GM18951 (cell line): ENCODE measurements at regions not wholly inside any gene's neighbourhood (a gene's known extent, or its start where the extent isn't known, plus 50 kb on each side); places are given as distances from the start of the nearest gene placed in this dataset.

Source experiments
- POLR2A ChIP-seq: IDR thresholded peaks from 4 replicates; pipeline ENCODE4 v1.6.1; 2011; ENCODE audit warnings: mild to moderate bottlenecking; ENCODE audit not compliant: insufficient read length, insufficient read depth; ENCODE audit errors: extremely low read depth
- in situ Hi-C: fragments of 300-500 bp; cut with MboI; formaldehyde crosslinking; loops from one replicate; pipeline ENCODE4 v1.12.0; 2022; ENCODE audit warnings: low sequenced_read_pairs, mixed read lengths, inconsistent platforms; ENCODE audit not compliant: unreplicated experiment

DNA sequence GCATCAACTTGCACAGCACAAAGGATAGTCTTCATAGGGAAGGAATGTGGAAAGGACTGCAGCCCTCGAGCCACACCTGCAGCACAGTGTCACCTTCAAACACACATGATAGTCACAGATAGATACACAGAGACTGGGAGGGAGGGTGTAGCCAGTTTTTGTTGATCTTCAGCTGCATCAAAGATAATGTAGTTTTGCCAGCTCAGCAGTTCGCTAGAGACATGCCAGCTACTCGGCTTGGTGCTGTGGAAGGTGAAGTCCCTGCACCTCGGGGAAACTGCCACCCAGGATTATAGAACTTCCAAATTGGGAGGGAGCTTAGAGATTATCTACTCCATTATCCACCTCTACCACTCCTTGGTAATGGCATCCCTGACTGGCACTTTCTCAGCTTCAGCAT is 92.9 kb upstream of the PAK3 start:
- no peak for TF ChIP-seq POLR2A
- in situ Hi-C loops, result no loop called here

DNA sequence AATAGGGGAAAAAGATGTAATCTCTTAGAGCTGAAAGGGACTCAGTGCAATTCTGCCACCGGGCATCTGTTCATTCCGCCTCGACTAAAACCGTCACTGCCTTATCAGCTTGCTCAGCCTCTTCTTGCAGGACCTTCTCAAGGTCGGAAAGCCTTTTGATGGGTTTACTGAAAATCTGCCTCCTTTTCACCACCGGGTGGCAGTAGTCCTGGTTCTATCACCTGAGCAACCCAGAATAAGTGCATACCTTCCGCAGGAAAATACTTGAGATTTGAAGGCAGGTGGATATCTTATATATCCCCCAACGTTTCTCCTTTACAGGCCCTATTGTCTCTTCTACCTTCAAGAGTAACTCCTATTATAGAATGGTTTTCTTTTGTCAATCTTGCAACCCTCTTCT is 103.4 kb upstream of the PAK3 start:
- TF ChIP-seq POLR2A, result no peak
- in situ Hi-C loops, result no loop called here

DNA sequence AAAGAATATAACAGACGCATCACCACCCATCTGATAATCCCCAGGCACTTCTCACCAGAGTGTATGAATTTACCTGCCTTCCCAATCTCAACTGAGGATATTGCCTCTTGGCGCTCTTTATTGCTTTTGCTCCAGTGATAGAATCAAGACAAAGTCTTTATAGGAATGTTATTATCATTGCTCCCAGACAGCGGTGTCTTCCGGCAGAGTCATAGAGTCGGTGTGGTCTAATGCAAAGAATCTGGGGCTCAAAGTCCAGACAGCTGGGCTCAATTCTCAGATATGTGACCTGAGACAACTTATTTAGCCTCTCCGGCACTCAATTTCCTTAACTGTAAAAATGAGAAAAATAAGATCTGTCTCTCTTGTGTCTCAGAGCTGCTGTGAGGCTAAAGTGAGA is 106.1 kb upstream of the PAK3 start:
- TF ChIP-seq POLR2A, result no peak
- in situ Hi-C loops, result no loop called here

DNA sequence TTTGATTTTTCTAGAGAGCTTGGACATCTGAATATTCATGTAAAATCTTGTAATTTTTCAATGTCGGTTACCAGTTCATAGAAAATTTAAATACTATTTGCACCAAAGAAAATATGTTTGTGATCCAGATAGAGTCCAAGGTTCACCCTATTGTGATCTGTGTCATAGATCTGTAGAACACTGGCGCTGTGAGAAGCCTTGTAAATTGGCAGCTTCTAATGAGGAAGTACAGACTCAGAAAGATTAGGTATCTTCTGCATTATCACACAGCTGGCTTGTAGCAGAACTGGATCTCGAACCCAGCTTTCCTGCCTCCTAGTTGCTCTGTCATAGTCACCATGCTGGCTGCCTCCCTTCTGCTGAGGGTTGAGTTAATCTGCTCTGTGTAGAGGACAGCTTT is 106.5 kb upstream of the PAK3 start:
- no peak for TF ChIP-seq POLR2A
- in situ Hi-C loops, result no loop called here

DNA sequence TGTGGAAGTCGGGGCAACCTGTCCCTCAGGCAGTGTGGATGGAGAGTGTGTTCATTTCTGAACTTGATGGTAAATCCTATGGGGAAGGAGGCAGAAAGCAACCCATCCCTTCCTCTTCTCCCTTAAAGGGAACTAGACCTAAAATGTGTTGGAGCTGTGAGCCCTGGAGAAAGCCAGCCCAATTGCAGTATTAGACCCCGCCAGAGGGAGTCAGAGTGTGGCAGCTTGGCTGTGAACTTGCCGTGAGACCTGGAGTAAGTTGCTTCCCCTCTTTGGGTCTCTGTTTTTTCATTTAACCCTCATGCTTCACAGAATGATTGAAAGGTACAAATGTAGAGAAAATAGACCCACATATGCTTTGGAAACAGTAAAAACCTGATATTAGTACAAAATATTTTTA is 108.7 kb upstream of the PAK3 start:
- in situ Hi-C loops, result no loop called here

DNA sequence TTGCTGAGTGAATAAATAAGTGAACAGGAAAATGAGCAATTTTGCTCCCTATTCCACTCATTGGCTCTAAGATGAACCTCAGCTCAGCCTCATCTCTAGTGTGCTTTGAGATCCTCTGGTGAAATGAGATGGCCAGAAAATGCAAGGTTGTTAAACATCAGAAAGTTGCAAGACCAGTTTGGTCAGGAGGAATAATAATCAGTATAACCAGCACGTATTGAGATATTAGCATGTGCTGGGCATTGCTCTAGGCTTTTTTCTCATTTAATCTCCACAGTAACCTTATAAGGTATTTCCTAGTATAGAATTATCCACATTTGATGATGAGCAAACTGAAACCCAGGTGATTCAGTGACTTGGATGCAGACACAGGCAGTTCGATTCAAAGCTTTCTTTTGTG is 110.5 kb upstream of the PAK3 start:
- in situ Hi-C loops, result no loop called here
- no peak for TF ChIP-seq POLR2A

More for the DNA sequence above, 108.7 kb upstream of the PAK3 start:
- no peak for TF ChIP-seq POLR2A

DNA sequence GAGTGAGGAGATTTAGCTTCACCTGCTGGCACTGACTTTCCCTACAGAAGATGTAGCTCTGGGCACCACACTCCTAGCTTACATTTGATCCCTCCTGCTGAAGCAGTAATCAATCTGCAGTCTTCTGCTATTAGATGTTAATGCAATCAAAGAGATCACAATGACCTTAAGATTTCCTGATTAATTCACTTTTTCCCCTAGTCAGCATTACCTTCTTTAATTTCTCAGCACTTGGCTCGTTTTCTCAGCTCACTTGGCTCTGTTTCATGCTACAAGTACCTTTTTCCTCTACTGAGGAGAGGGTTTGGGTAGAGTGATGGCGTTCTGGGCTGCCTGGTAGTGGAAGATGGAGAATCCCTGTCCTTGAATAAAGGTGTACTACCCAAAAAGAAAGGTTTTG is 113.0 kb upstream of the PAK3 start:
- in situ Hi-C loops, result no loop called here
- no peak for TF ChIP-seq POLR2A

DNA sequence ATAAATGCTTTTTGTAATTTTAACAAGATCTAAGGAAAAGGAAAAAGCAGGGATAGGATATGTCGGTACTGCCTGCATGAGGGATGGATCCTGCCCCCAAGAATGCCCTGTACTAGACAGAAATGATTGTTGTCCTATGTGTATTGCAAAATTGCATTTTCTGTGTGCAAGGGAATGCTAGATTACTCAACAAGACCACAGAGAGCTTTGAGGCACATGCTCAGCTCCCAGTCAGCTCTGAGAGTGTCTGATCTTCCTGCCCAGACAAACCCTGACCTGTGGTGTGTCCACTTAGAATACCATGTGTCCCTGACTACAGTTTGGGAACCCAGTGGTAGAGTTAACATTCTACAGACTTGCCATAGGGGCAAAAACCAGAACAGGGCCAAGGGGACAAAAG is 129.2 kb upstream of the PAK3 start:
- in situ Hi-C loops, result no loop called here
- no peak for TF ChIP-seq POLR2A

DNA sequence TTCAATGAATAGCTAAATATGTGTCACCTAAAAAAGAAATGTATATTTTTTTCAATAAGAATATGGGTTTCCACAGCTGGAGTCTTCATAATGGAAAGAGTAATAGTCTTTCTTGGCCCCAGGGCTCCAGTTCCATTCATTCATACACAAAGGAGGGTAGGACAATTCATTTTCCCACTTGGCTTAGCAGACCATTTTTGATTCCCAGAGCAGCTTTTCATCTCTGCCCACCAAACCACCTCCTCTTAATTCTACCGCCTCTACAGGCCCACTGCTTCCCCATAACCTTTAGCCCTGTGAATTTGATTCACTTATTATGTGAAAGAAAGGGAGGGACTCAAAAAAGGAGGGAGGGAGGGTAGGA is 129.9 kb upstream of the PAK3 start:
- in situ Hi-C loops, result no loop called here
- TF ChIP-seq POLR2A, result no peak

DNA sequence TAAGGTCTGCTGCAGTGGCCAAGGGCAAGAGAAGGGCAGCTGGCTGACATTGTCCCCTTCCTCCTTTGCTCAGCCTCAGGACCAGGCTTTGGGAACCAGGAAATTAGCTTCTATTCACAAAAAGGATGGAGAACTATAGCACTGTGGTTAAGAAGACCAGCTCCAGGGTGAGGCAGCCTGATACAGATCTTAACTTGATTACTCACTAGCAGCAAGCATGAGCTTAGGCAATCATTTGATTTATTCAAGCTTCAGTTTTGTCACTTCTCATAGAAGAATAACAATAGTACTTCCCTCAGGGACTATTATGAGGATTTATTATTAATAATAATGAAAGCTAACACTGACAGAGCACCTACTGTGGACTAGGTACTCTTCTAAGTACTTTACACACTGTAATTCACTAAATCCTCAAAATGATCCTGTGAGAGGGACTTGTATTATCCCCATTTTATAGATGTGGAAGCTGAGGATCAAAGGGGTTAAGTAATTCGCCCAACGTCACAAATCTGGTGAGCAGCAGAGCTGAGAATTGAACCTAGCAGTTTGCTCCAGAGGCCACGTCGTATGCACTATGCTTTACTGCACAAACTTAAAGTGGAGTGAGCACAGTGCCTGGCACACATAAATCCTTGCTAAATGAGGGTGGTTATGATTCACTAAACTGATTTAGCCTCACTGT is 130.4 kb upstream of the PAK3 start:
- in situ Hi-C loops, result no loop called here
- TF ChIP-seq POLR2A, result no peak

DNA sequence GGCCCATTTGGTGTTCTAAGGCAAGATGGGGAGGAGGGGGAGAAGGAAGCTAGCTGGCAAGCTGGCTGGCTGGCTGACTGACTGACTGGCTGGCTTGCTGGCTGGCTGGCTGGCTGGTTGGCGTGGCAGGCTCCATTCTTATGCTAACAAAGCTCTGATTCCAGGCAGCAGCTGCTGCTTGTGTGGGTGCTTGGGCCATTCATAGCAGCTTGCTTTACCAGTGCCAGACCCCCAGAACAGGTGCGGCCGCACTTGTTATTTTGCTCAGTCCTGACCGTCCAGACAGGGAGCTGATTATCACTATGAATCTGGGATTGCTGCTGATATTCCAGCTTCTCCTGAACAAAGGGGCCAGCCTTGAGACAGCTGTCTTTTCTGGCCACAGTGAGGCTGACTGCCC is 131.2 kb upstream of the PAK3 start:
- TF ChIP-seq POLR2A, result no peak
- in situ Hi-C loops, result no loop called here

DNA sequence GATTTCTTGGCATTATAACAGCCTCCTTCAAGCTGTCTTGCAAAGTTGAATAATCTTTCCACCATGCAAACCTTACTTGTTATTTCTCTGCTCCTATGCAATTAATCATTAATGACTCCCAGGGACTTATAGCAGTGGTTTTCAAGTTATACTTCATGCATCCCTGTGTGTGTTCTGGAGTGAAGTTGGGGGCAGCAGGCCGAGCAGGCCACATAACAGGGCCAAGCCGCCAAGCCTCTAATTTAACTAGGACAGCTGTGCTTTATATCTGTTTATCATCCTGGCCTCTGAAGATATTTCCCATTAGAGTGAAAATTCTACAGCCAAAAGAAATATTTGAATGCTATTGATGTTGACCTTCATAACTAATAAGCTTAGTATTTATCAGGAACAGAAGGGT is 133.5 kb upstream of the PAK3 start:
- in situ Hi-C loops, result no loop called here
- TF ChIP-seq POLR2A, result no peak

DNA sequence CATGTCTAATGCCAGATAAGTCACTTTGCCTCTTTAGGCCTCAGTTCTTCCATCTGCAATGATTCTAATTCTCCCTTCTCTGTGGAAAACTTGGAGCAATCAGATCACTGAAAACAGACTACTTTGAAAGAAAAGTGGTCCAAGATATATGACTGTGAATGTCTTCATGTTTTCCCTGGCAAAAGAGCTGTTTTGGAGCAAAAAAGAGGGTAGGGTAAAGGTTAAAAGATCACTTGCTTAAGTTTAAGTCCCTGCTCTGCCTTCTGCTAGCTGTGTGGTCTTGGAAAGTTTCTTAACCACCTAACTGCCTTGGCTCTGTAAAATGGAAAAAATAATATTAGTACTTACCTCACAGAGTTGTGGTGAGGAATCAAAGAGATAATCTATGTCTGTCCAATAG is 140.3 kb upstream of the PAK3 start:
- in situ Hi-C loops, result no loop called here
- no peak for TF ChIP-seq POLR2A

DNA sequence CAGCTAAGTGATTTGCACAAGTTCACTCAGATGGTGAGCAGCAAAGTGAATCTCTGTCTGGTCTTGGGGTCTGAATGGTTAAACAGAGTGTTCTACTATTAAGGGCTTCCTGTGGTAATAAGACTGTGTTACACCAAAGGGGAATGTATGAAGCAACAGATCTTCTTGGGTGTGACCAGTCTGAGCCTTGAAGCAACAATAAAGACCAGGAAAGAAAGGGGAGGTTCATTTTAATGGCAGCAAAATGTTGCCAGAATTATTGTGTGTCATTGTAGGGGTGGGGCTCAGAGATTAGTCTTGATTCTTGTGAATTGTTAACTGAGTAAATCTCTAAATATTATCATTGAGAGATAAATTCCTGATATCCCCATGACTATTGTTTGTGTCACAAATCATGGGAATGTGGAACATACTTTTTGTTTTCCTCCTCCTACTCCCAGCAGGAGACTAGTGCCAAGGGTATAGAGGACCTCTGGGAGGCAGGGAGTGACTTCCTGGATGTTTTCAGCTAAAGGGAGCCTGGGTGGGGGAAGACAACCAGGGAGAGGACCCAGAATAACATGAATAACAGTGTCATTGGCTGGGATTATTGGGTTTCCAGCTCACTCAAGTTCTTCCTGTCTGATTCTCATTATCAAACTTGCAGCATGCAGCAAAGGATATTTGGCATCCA is 141.4 kb upstream of the PAK3 start:
- in situ Hi-C loops, result no loop called here
- TF ChIP-seq POLR2A, result no peak
